Transverse colon (tissue), 4 donors: ENCODE measurements at regions not wholly inside any gene's neighbourhood (a gene's known extent, or its start where the extent isn't known, plus 50 kb on each side); places are given as distances from the start of the nearest gene placed in this dataset.

Experiments used
- DNase-seq: peaks from one replicate; pipeline ENCODE4 v3.0.0-alpha.2; 2019
- H3K27ac ChIP-seq, 4 donors: fragments of 200-600 bp; sonication (generic); 2 replicates each; pipeline ENCODE4 v1.5.1; 2016 to 2018; ENCODE audit warnings: inconsistent platforms in 4 of 4
- H3K27me3 ChIP-seq: fragments of 200-600 bp; sonication (generic); 2 replicates; pipeline ENCODE4 v1.5.1; 2017; ENCODE audit warnings: inconsistent platforms
- H3K36me3 ChIP-seq, 4 donors: fragments of 200-600 bp; sonication (generic); 2 replicates each; pipeline ENCODE4 v1.5.1; 2017 to 2019; ENCODE audit warnings: inconsistent platforms in 4 of 4
- H3K4me1 ChIP-seq, 4 donors: fragments of 200-600 bp; sonication (generic); 2 replicates each; pipeline ENCODE4 v1.5.1; 2017 to 2020; ENCODE audit warnings: inconsistent platforms in 4 of 4
- H3K4me3 ChIP-seq, 4 donors: fragments of 200-600 bp; sonication (generic); 1 replicate in 1 of 4; 2 replicates in 3 of 4; pipeline versions ENCODE4 v1.5.1 to v1.6.1; 2017 to 2019; ENCODE audit warnings: inconsistent platforms in 4 of 4
- H3K9me3 ChIP-seq, 2 donors: fragments of 200-600 bp; sonication (generic); 2 replicates each; pipeline ENCODE4 v1.5.1; 2017 to 2019; ENCODE audit warnings: inconsistent platforms in 2 of 2
- EP300 ChIP-seq: sonication (generic); formaldehyde crosslinking; IDR thresholded peaks from one replicate; pipeline ENCODE4 v1.6.1; 2017; ENCODE audit warnings: antibody characterized with exemption, low read depth
- POLR2A ChIP-seq: fragments of 450-650 bp; IDR thresholded peaks from one replicate; pipeline ENCODE4 v1.6.1; 2016; ENCODE audit warnings: antibody characterized with exemption, mild to moderate bottlenecking, moderate library complexity
- POLR2AphosphoS5 ChIP-seq, 3 donors: sonication (generic); formaldehyde crosslinking; IDR thresholded peaks; one replicate each; pipeline ENCODE4 v1.6.1; 2016; ENCODE audit warnings: antibody characterized with exemption in 3 of 3
- WGBS, 2 donors: methylation state at CpG; one replicate each; pipeline ENCODE4 v1.1.5; 2018; ENCODE audit warnings: low coverage in 1 of 2; 5-methylcytosine and 5-hydroxymethylcytosine counted together
- in situ Hi-C, 4 donors: fragments of 200-750 bp; cut with MboI; loops; one replicate each; pipeline versions ENCODE4 v1.15.0 to v1.15.1; 2017; ENCODE audit warnings: low sequenced_read_pairs in 3 of 4, low pct_ligation_motif_present in 1 of 4, low pct_unique_long_range_greater_than_20kb in 1 of 4
- intact Hi-C: fragments of 100-400 bp; cut with DNase I; formaldehyde crosslinking; loops from one replicate; pipeline ENCODE4 v1.15.1; 2023; ENCODE audit warnings: low total_unique reads
- TF ChIP-seq, protein P1 (sequence below), 5 experiments: fragments of 200-600 bp in 3 of 5; fragments of 450-650 bp in 2 of 5; sonication (generic) in 3 of 5; IDR thresholded peaks; 1 replicate in 2 of 5; 2 replicates in 3 of 5; pipeline ENCODE4 v1.5.1; 2016 to 2017; ENCODE audit warnings: antibody characterized with exemption in 5 of 5, inconsistent platforms in 3 of 5, mild to moderate bottlenecking in 2 of 5, moderate library complexity in 1 of 5

DNA sequence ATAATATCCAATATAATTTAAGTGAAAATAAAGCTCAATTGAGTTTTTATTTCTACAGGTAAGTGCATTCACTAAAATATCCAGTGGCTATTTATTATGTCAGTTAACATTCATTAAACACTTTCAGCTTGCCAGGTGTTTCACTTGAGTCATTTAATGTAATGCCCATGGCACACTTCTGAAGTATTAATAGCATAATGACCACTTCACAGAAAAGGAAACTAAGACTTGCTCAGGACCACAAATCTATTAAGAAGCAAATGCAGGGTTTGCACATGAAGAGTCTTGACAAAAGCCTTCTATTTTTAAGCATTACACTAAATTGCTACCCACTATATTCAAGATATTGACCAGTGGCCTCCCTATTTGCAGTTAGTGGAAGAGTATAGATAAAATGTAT lies 612.7 kb downstream of the KCTD8 start:
- Histone ChIP-seq H3K4me1 (no peaks in the 10 kb centered on the region), H3K27ac (no peak overlapping the region), H3K9me3 (peaks cover 0 to 3% of the 10 kb centered on the region in 2 donors), H3K4me3 (no peak overlapping the region), H3K36me3 (no peaks in the 10 kb centered on the region), H3K27me3 (no peaks in the 10 kb centered on the region)
- intact Hi-C loops (no loop called here), in situ Hi-C loops (no loop called here)
- TF ChIP-seq POLR2A (no peak), POLR2AphosphoS5 (IDR thresholded peaks at IDR 0.05) (no peak), EP300 (no peak)
- TF ChIP-seq, protein P1, sequence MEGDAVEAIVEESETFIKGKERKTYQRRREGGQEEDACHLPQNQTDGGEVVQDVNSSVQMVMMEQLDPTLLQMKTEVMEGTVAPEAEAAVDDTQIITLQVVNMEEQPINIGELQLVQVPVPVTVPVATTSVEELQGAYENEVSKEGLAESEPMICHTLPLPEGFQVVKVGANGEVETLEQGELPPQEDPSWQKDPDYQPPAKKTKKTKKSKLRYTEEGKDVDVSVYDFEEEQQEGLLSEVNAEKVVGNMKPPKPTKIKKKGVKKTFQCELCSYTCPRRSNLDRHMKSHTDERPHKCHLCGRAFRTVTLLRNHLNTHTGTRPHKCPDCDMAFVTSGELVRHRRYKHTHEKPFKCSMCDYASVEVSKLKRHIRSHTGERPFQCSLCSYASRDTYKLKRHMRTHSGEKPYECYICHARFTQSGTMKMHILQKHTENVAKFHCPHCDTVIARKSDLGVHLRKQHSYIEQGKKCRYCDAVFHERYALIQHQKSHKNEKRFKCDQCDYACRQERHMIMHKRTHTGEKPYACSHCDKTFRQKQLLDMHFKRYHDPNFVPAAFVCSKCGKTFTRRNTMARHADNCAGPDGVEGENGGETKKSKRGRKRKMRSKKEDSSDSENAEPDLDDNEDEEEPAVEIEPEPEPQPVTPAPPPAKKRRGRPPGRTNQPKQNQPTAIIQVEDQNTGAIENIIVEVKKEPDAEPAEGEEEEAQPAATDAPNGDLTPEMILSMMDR (IDR thresholded peaks at IDR 0.05), result no peak
- no peak for DNase-seq

DNA sequence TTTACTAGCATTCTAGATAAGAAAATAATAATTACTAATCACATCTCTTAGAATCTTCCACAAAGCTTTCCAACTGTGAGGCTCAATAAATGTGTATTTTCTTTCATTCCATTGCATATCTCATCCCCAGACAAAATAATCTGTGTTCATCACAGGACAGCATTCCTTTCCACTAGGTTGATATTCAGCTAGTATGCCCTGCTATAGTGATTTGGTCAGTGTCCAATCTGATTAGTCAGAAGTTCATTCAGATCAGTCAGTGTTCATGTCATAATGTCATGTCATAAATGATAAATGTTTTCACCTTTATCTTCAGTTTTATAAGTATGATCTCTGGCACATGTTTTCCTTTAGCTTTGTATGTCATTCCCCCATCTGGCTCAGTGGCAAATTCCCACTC lies 611.4 kb downstream of the KCTD8 start:
- no peak overlapping the region for H3K4me3 ChIP-seq
- TF ChIP-seq POLR2A (no peak), EP300 (no peak)
- TF ChIP-seq, protein P1 (IDR thresholded peaks at IDR 0.05), result no peak
- H3K4me1 ChIP-seq, result no peaks in the 10 kb centered on the region
- in situ Hi-C loops, result no loop called here
- intact Hi-C loops, result no loop called here
- DNase-seq, result no peak
- no peak overlapping the region for H3K27ac ChIP-seq
- H3K27me3 ChIP-seq, result no peaks in the 10 kb centered on the region
- H3K36me3 ChIP-seq, result no peaks in the 10 kb centered on the region
- H3K9me3 ChIP-seq, result peaks cover 0 to 3% of the 10 kb centered on the region in 2 donors

DNA sequence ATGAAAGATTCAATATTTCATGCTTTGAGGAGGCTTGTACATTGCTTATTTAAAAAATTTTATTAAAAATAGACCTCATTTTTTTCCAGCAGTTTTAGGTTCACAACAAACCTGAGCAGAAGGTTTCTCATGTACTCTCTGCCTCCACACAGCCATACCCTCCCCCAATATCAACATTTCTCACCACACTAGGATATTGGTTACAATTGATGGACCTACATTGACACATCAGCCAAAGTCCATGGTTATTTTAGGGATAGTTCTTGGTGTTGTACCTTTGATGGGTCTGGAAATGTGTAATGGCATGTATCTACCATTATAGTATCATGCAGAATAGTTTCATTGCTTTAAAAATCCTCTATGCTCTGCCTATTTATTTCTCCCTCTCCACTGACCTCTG lies 611.0 kb downstream of the KCTD8 start:
- in situ Hi-C loops, result no loop called here
- Histone ChIP-seq H3K36me3 (no peaks in the 10 kb centered on the region), H3K9me3 (peaks cover 0 to 3% of the 10 kb centered on the region in 2 donors), H3K4me1 (no peaks in the 10 kb centered on the region), H3K27me3 (no peaks in the 10 kb centered on the region), H3K27ac (no peak overlapping the region), H3K4me3 (no peak overlapping the region)
- DNase-seq, result no peak
- TF ChIP-seq, protein P1 (IDR thresholded peaks at IDR 0.05), result no peak
- no peak for TF ChIP-seq EP300
- no peak for TF ChIP-seq POLR2A
- no peak for TF ChIP-seq POLR2AphosphoS5 (IDR thresholded peaks at IDR 0.05)
- intact Hi-C loops, result no loop called here

DNA sequence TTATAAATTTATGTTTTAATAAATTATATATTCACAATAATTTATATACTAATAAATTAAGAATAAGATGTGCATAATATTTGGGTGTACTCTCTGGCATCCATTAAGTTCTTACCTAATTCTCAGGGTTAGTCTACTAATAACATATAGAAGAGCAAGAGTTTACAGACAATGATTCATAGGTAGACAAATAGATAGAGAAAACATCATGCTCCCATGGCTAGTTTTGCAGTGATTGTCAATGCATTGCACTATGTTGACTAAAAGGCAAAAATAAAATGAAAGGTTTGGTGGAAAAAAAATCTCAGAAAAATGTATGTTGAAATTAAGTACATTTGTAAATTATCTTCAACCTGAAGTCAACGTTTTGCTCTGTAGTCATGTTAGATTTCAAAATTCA lies 606.0 kb downstream of the KCTD8 start:
- no peak overlapping the region for H3K27ac ChIP-seq
- DNase-seq, result no peak
- H3K4me3 ChIP-seq, result no peak overlapping the region
- 31 to 45% methylated on average over 1 of the region's 1 CpG for WGBS, 2 donors
- peaks cover 0 to 3% of the 10 kb centered on the region in 2 donors for H3K9me3 ChIP-seq
- TF ChIP-seq, protein P1 (IDR thresholded peaks at IDR 0.05), result no peak
- no peak for TF ChIP-seq POLR2AphosphoS5 (IDR thresholded peaks at IDR 0.05)
- TF ChIP-seq EP300, result no peak
- TF ChIP-seq POLR2A, result no peak
- no peaks in the 10 kb centered on the region for H3K36me3 ChIP-seq
- H3K27me3 ChIP-seq, result no peaks in the 10 kb centered on the region
- intact Hi-C loops, result no loop called here
- no peaks in the 10 kb centered on the region for H3K4me1 ChIP-seq
- in situ Hi-C loops, result no loop called here
